Right lobe of liver (tissue), 6 donors: ENCODE measurements at regions not wholly inside any gene's neighbourhood (a gene's known extent, or its start where the extent isn't known, plus 50 kb on each side); places are given as distances from the start of the nearest gene placed in this dataset.

Experiments used
- ATAC-seq, 4 donors: fragments of 200-7000 bp; cut with Tn5 transposase; one replicate each; pipeline ENCODE4 v1.9.1; 2020; ENCODE audit warnings: mild to moderate bottlenecking in 4 of 4, moderate library complexity in 4 of 4
- DNase-seq, 3 donors: peaks; one replicate each; pipeline ENCODE4 v3.0.0-alpha.2; 2020
- H3K27ac ChIP-seq, 3 donors: fragments of 200-600 bp; one replicate each; pipeline ENCODE4 v1.8.0; 2022
- H3K27me3 ChIP-seq, 2 donors: fragments of 200-600 bp; one replicate each; pipeline ENCODE4 v1.8.0; 2022
- H3K36me3 ChIP-seq, 4 donors: fragments of 200-600 bp; sonication (generic) in 1 of 4; one replicate each; pipeline versions ENCODE4 v1.5.1 to v1.8.0; 2017 to 2022; ENCODE audit warnings: control low read depth in 1 of 4
- H3K4me1 ChIP-seq, 4 donors: fragments of 200-600 bp; sonication (generic) in 1 of 4; one replicate each; pipeline versions ENCODE4 v1.5.1 to v1.8.0; 2017 to 2022; ENCODE audit warnings: control low read depth in 1 of 4
- H3K4me3 ChIP-seq, 3 donors: fragments of 200-600 bp; one replicate each; pipeline ENCODE4 v1.8.0; 2022
- H3K9me3 ChIP-seq, 4 donors: fragments of 200-600 bp; sonication (generic) in 1 of 4; one replicate each; pipeline versions ENCODE4 v1.5.1 to v1.8.0; 2017 to 2022; ENCODE audit warnings: control low read depth in 1 of 4
- CTCF ChIP-seq, 4 donors: fragments of 200-600 bp in 3 of 4; fragments of 450-650 bp in 1 of 4; IDR thresholded peaks; one replicate each; pipeline versions ENCODE4 v1.5.1 to v1.8.0; 2016 to 2022; ENCODE audit warnings: antibody characterized with exemption in 4 of 4, mild to moderate bottlenecking in 2 of 4
- POLR2A ChIP-seq: fragments of 450-650 bp; IDR thresholded peaks from one replicate; pipeline ENCODE4 v1.6.1; 2017; ENCODE audit warnings: antibody characterized with exemption, mild to moderate bottlenecking
- whole genome bisulfite sequencing: methylation state at CpG from one replicate; pipeline ENCODE4 v1.1.6; 2018; ENCODE audit warnings: low coverage, low lambda C conversion rate; ENCODE audit not compliant: insufficient coverage; ENCODE audit errors: missing lambda C conversion rate; 5-methylcytosine and 5-hydroxymethylcytosine counted together
- intact Hi-C, 2 donors: fragments of 100-400 bp; cut with DNase I; formaldehyde crosslinking; loops; one replicate each; pipeline versions ENCODE4 v1.11.2 to v1.14.1; 2022
- donor health status: DM: no; HTN: yes; CAD: no.
- donor health status: DM: no; HTN: no; CAD: no.
- donor health status: DM: no; HTN: no; CAD: no.
- donor health status: DM: no; HTN: yes; CAD: no.
- donor health status: DM: no; HTN: yes; CAD: no.

- WGBS, result 58% methylated on average over 2 of the region's 2 CpGs
- TF ChIP-seq CTCF (IDR thresholded peaks at IDR 0.05), result no peak
- TF ChIP-seq POLR2A, result no peak
- DNase-seq (no peak), ATAC-seq (no peak)
- no peaks in the 10 kb centered on the region for H3K27me3 ChIP-seq
- H3K9me3 ChIP-seq, result no peaks in the 10 kb centered on the region
- intact Hi-C loops, result no loop called here
- H3K36me3 ChIP-seq, result no peaks in the 10 kb centered on the region
- H3K4me3 ChIP-seq, result no peak overlapping the region
- H3K27ac ChIP-seq, result no peak overlapping the region
- no peaks in the 10 kb centered on the region for H3K4me1 ChIP-seq
Observed at GRCh38 chr5:12217039-12217438, 312.8 kb upstream of the CTNND2 start.

DNA sequence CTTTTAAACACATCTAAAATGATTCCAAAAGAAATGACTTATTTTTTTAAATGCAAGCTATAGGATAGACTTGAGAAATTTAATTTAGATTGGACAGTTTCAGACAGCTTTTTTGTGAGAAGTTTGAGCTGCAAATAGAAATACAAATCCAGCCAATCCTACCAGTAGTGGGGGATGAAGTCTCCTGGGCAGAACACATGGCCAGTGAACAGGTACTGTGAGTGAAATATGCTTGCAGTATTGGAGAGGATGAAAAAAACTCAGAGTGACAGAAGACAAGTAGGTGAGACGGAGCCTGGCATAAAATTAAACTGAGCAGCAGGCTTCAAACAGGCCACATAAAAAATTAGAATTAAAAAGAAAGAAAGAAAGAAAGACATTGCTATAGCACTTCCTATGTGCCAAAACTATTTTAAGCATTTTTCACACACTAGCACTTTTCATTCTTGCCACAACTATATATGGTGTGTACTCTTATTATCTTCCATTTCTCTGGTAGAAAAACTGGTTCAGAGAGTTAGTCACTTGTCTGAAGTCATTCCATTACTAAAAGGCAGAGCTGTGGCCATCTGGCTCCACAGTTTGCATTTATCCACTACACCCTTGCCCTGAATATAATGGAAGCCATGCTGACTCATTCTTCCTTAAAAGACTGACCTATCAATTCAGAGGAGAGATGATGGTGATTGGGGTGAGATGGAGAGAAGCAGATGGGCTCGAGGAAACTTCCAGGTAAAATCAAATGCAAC lies 310.2 kb upstream of the CTNND2 start:
- Histone ChIP-seq H3K27me3 (no peaks in the 10 kb centered on the region), H3K27ac (no peak overlapping the region), H3K36me3 (no peaks in the 10 kb centered on the region), H3K4me3 (no peak overlapping the region), H3K4me1 (no peaks in the 10 kb centered on the region), H3K9me3 (no peaks in the 10 kb centered on the region)
- TF ChIP-seq POLR2A, result no peak
- no peak for TF ChIP-seq CTCF (IDR thresholded peaks at IDR 0.05)
- intact Hi-C loops, result no loop called here
- 50% methylated on average over 2 of the region's 2 CpGs for WGBS
- ATAC-seq (no peak), DNase-seq (no peak)

- WGBS, result 39% methylated on average over 4 of the region's 4 CpGs
- H3K36me3 ChIP-seq, result no peaks in the 10 kb centered on the region
- no peak overlapping the region for H3K27ac ChIP-seq
- DNase-seq (no peak), ATAC-seq (no peak)
- intact Hi-C loops, result no loop called here
- no peak overlapping the region for H3K4me3 ChIP-seq
- no peaks in the 10 kb centered on the region for H3K4me1 ChIP-seq
- no peaks in the 10 kb centered on the region for H3K27me3 ChIP-seq
- TF ChIP-seq POLR2A (no peak), CTCF (IDR thresholded peaks at IDR 0.05) (no peak)
- H3K9me3 ChIP-seq, result no peaks in the 10 kb centered on the region
Observed at GRCh38 chr5:12208366-12209100, 304.3 kb upstream of the CTNND2 start.

- ATAC-seq (no peak), DNase-seq (no peak)
- Histone ChIP-seq H3K4me1 (no peaks in the 10 kb centered on the region), H3K4me3 (no peak overlapping the region), H3K27me3 (no peaks in the 10 kb centered on the region), H3K9me3 (no peaks in the 10 kb centered on the region), H3K27ac (no peak overlapping the region), H3K36me3 (no peaks in the 10 kb centered on the region)
- WGBS, result 49% methylated on average over 2 of the region's 2 CpGs
- intact Hi-C loops, result no loop called here
- TF ChIP-seq POLR2A (no peak), CTCF (IDR thresholded peaks at IDR 0.05) (no peak)
Observed at GRCh38 chr5:12204761-12205160, 300.5 kb upstream of the CTNND2 start.
